NCI-H1694 (cell line): ENCODE measurements at regions not wholly inside any gene's neighbourhood (a gene's known extent, or its start where the extent isn't known, plus 50 kb on each side); places are given as distances from the start of the nearest gene placed in this dataset.
"Not testable (repeated sequence)": the region's sequence is repeated elsewhere in the genome, so short reads cannot be mapped to it uniquely, and the experiment has no call there.

ENCODE experiments used
- DNase-seq: peaks from one replicate; lab custom pipeline; 2025; lab: John Stamatoyannopoulos, UW

- no peak for DNase-seq
Measured at GRCh38 chr13:37997641-37998040, 128.1 kb upstream of the TRPC4 start.

GRCh38 chr13:37995092-37995491, 125.5 kb upstream of the TRPC4 start:
- no peak for DNase-seq

- DNase-seq: no peak
Measured at GRCh38 chr13:37986811-37987210, 117.2 kb upstream of the TRPC4 start.

- no peak for DNase-seq
Measured at GRCh38 chr13:37985281-37985680, 115.7 kb upstream of the TRPC4 start.

GRCh38 chr13:37984357-37984756, 114.8 kb upstream of the TRPC4 start:
- no peak for DNase-seq

- no peak for DNase-seq
Measured at GRCh38 chr13:37981932-37982331, 112.4 kb upstream of the TRPC4 start.

GRCh38 chr13:37978680-37979079, 109.1 kb upstream of the TRPC4 start:
- no peak for DNase-seq

- no peak for DNase-seq
Measured at GRCh38 chr13:37968555-37968954, 99.0 kb upstream of the TRPC4 start.

GRCh38 chr13:37966266-37966665, 96.7 kb upstream of the TRPC4 start:
- DNase-seq: no peak

- DNase-seq: no peak
Measured at GRCh38 chr13:37960427-37960826, 90.9 kb upstream of the TRPC4 start.

- DNase-seq: no peak
Measured at GRCh38 chr13:37959284-37959683, 89.7 kb upstream of the TRPC4 start.

- no peak for DNase-seq
Measured at GRCh38 chr13:37956536-37956935, 87.0 kb upstream of the TRPC4 start.

- not testable (repeated sequence) for DNase-seq
Measured at GRCh38 chr13:37954597-37954996, 85.0 kb upstream of the TRPC4 start.

- no peak for DNase-seq
Measured at GRCh38 chr13:37954191-37954590, 84.6 kb upstream of the TRPC4 start.

GRCh38 chr13:37953696-37954095, 84.1 kb upstream of the TRPC4 start:
- DNase-seq: no peak

GRCh38 chr13:37950016-37950415, 80.4 kb upstream of the TRPC4 start:
- no peak for DNase-seq

- no peak for DNase-seq
Measured at GRCh38 chr13:37947419-37948140, 78.0 kb upstream of the TRPC4 start.

- no peak for DNase-seq
Measured at GRCh38 chr13:37945651-37946575, 76.3 kb upstream of the TRPC4 start.

- DNase-seq: no peak
Measured at GRCh38 chr13:37944869-37945442, 75.4 kb upstream of the TRPC4 start.

GRCh38 chr13:37944081-37944868, 74.7 kb upstream of the TRPC4 start:
- no peak for DNase-seq

GRCh38 chr13:37942929-37943328, 73.4 kb upstream of the TRPC4 start:
- no peak for DNase-seq
